IMR-90 (cell line): ENCODE measurements at regions not wholly inside any gene's neighbourhood (a gene's known extent, or its start where the extent isn't known, plus 50 kb on each side); places are given as distances from the start of the nearest gene placed in this dataset.

ENCODE experiments used
- ATAC-seq: fragments of 200-7000 bp; cut with Tn5 transposase; 2 replicates; pipeline ENCODE4 v1.9.1; 2020; ENCODE audit warnings: low read depth, mild to moderate bottlenecking, moderate library complexity
- BruUV-seq: library from RNA; stranded (reverse); fragments of 400-500 nt; replicated peaks from 2 replicates; lab custom pipeline; 2021; lab: Mats Ljungman, UMichigan
- CTCF ChIA-PET: fragments of 300-600 bp; formaldehyde crosslinking; extraction: SDS; loops from one replicate; lab custom pipeline; 2021; ENCODE audit warnings: antibody characterized with exemption; lab: Yijun Ruan, JAX
- POLR2A ChIA-PET: fragments of 300-600 bp; sonication (Branson Sonifier 250); formaldehyde crosslinking; loops from one replicate; lab custom pipeline; 2022; ENCODE audit warnings: antibody characterized with exemption; ENCODE audit not compliant: unreplicated experiment; lab: Charles Lee
- DNase-seq: peaks from one replicate; pipeline ENCODE4 v3.0.0; 2013
- H2AFZ ChIP-seq: replicated peaks from 2 replicates; pipeline ENCODE3; 2013; ENCODE audit warnings: low read length, mild to moderate bottlenecking; ENCODE audit not compliant: poor library complexity
- H2AK5ac ChIP-seq: 2 replicates; pipeline ENCODE4 v1.6.1; 2013; ENCODE audit warnings: low read depth, low read length, inconsistent platforms
- H2AK9ac ChIP-seq: replicated peaks from 2 replicates; pipeline ENCODE3; 2013; ENCODE audit warnings: mild to moderate bottlenecking, low read depth, low read length, moderate library complexity; ENCODE audit not compliant: poor library complexity
- H2BK120ac ChIP-seq: 2 replicates; pipeline ENCODE4 v1.6.1; 2013; ENCODE audit warnings: low read depth, low read length, inconsistent platforms
- H2BK15ac ChIP-seq: 3 replicates; pipeline ENCODE4 v1.6.1; 2013; ENCODE audit warnings: low read depth, low read length, inconsistent platforms
- H2BK20ac ChIP-seq: 2 replicates; pipeline ENCODE4 v1.6.1; 2013; ENCODE audit warnings: low read depth, mild to moderate bottlenecking, inconsistent platforms, low read length, moderate library complexity
- H2BK5ac ChIP-seq: 2 replicates; pipeline ENCODE4 v1.6.1; 2013; ENCODE audit warnings: mild to moderate bottlenecking, low read depth, low read length, inconsistent platforms; ENCODE audit not compliant: poor library complexity, severe bottlenecking
- H3K14ac ChIP-seq: replicated peaks from 2 replicates; pipeline ENCODE4 v1.6.1; 2013; ENCODE audit warnings: low read depth, low read length, inconsistent platforms
- H3K18ac ChIP-seq: 2 replicates; pipeline ENCODE4 v1.6.1; 2013; ENCODE audit warnings: low read depth, low read length, control low read depth
- H3K23ac ChIP-seq: 2 replicates; pipeline ENCODE4 v1.6.1; 2013; ENCODE audit warnings: low read depth, low read length, inconsistent platforms
- H3K27ac ChIP-seq: 2 replicates; pipeline ENCODE4 v1.5.1; 2013; ENCODE audit warnings: mild to moderate bottlenecking, control low read depth, low read length; ENCODE audit not compliant: insufficient read depth
- H3K27me3 ChIP-seq: 2 replicates; pipeline ENCODE4 v1.6.1; 2013; ENCODE audit warnings: low read length; ENCODE audit not compliant: control insufficient read depth, insufficient read depth
- H3K36me3 ChIP-seq: 2 replicates; pipeline ENCODE4 v1.6.1; 2013; ENCODE audit warnings: low read length, mixed read lengths; ENCODE audit not compliant: control insufficient read depth, insufficient read depth
- H3K4ac ChIP-seq: 2 replicates; pipeline ENCODE4 v1.6.1; 2013; ENCODE audit warnings: low read depth, low read length, inconsistent platforms
- H3K4me1 ChIP-seq: 2 replicates; pipeline ENCODE4 v1.6.1; 2013; ENCODE audit warnings: low read length, mixed read lengths; ENCODE audit not compliant: control insufficient read depth, insufficient read depth
- H3K4me2 ChIP-seq: 2 replicates; pipeline ENCODE4 v1.6.1; 2013; ENCODE audit warnings: low read depth, mild to moderate bottlenecking, control low read depth, low read length, moderate library complexity
- H3K4me3 ChIP-seq: 2 replicates; pipeline ENCODE4 v1.5.1; 2013; ENCODE audit warnings: low read depth, mild to moderate bottlenecking, control low read depth, low read length, moderate library complexity; ENCODE audit not compliant: insufficient read depth
- H3K56ac ChIP-seq: 2 replicates; pipeline ENCODE4 v1.6.1; 2013; ENCODE audit warnings: low read length, inconsistent platforms; ENCODE audit not compliant: insufficient read depth; ENCODE audit errors: extremely low read depth
- H3K79me1 ChIP-seq, 2 experiments: 2 replicates each; pipeline ENCODE4 v1.6.1; 2013; ENCODE audit warnings: low read length in 2 of 2, inconsistent platforms in 1 of 2, low read depth in 1 of 2
- H3K9ac ChIP-seq: 2 replicates; pipeline ENCODE4 v1.6.1; 2013; ENCODE audit warnings: low read depth, low read length, control low read depth
- H3K9me1 ChIP-seq: 2 replicates; pipeline ENCODE4 v1.6.1; 2013; ENCODE audit warnings: low read length, inconsistent platforms; ENCODE audit not compliant: insufficient read depth
- H3K9me3 ChIP-seq: 2 replicates; pipeline ENCODE4 v1.6.1; 2013; ENCODE audit warnings: low read length; ENCODE audit not compliant: control insufficient read depth, insufficient read depth
- H4K20me1 ChIP-seq: 2 replicates; pipeline ENCODE4 v1.6.1; 2013; ENCODE audit warnings: low read length, inconsistent platforms; ENCODE audit not compliant: insufficient read depth
- H4K5ac ChIP-seq: 2 replicates; pipeline ENCODE4 v1.6.1; 2013; ENCODE audit warnings: mild to moderate bottlenecking, low read depth, low read length, control low read depth
- H4K8ac ChIP-seq, 2 experiments: 2 replicates each; pipeline ENCODE4 v1.6.1; 2013; ENCODE audit warnings: low read depth in 2 of 2, low read length in 2 of 2, control low read depth in 1 of 2, inconsistent platforms in 1 of 2
- H4K91ac ChIP-seq: 2 replicates; pipeline ENCODE4 v1.6.1; 2013; ENCODE audit warnings: low read depth, low read length, inconsistent platforms; ENCODE audit not compliant: insufficient read depth
- CEBPB ChIP-seq: IDR thresholded peaks from 2 replicates; pipeline ENCODE4 v1.6.1; 2012; ENCODE audit warnings: low read depth, low read length, improper control_type of control experiment
- CHD1 ChIP-seq: IDR thresholded peaks from 2 replicates; pipeline ENCODE4 v1.6.1; 2012; ENCODE audit warnings: low read depth, low read length, improper control_type of control experiment
- CTCF ChIP-seq: conservative IDR thresholded peaks from 2 replicates; pipeline ENCODE4 v1.5.1; 2012; ENCODE audit warnings: mild to moderate bottlenecking, low read depth, low read length, improper control_type of control experiment
- MAFK ChIP-seq: IDR thresholded peaks from 2 replicates; pipeline ENCODE4 v1.6.1; 2012; ENCODE audit warnings: low read depth, low read length, improper control_type of control experiment
- MAZ ChIP-seq: IDR thresholded peaks from 2 replicates; pipeline ENCODE4 v1.6.1; 2012; ENCODE audit warnings: low read depth, mild to moderate bottlenecking, low read length, improper control_type of control experiment, moderate library complexity, borderline replicate concordance
- POLR2A ChIP-seq: IDR thresholded peaks from 2 replicates; pipeline ENCODE4 v1.6.1; 2012; ENCODE audit warnings: mild to moderate bottlenecking, low read depth, low read length
- RAD21 ChIP-seq: IDR thresholded peaks from 2 replicates; pipeline ENCODE4 v1.6.1; 2012; ENCODE audit warnings: low read length, improper control_type of control experiment
- SMC3 ChIP-seq: fragments of 150-350 bp; IDR thresholded peaks from 2 replicates; pipeline ENCODE4 v1.6.1; 2016; ENCODE audit warnings: low read depth, mild to moderate bottlenecking, antibody characterized with exemption, low read length, moderate library complexity
- dilution Hi-C: fragments of 300-500 bp; cut with HindIII; formaldehyde crosslinking; loops from one replicate; pipeline ENCODE4 v1.14.3; 2018; ENCODE audit warnings: low sequenced_read_pairs; ENCODE audit not compliant: unreplicated experiment
- in situ Hi-C: fragments of 300-500 bp; cut with MboI; formaldehyde crosslinking; loops from 3 replicates; pipeline ENCODE4 v1.14.3; 2019; ENCODE audit warnings: low sequenced_read_pairs, inconsistent platforms, mixed read lengths
- intact Hi-C: fragments of 100-400 bp; cut with micrococcal nuclease; formaldehyde crosslinking; loops from 2 replicates; pipeline ENCODE4 v1.10.0; 2022
- TF ChIP-seq, protein P1 (sequence below): fragments of 150-350 bp; IDR thresholded peaks from 2 replicates; pipeline ENCODE4 v1.6.1; 2016; ENCODE audit warnings: low read depth, mild to moderate bottlenecking, low read length, moderate library complexity, borderline replicate concordance

DNA sequence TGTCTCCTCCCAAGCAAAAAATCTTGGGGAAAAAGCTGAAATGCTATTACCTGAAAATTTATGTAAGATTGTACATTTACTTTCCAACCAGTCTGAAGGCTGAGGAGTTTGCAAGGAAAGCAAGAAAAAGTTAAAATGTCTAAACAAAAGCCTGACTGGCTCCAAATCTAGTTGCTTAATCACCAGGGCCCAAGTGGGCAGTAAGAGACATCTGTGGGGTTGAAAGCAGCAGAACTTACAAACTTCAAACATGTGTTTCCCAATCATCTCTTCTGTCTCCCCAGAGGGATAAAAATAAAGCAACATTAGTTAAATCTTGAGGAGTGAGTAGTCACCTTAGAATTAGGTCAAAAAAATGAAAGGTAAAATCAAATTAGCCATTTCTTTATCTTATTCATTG, 98.6 kb downstream of the OGFRL1 start:
- Histone ChIP-seq H3K36me3 (0 out of 2 replicates have a peak, but pooled peaks cover 3% of the 10 kb centered on the region), H3K4ac (no peak overlapping the region), H2AK9ac (no peak overlapping the region), H3K27me3 (no peaks in the 10 kb centered on the region), H3K9me3 (no peaks in the 10 kb centered on the region), H3K27ac (no peak overlapping the region), H3K4me1 (peaks cover 16% of the 10 kb centered on the region), H2BK5ac (peak overlapping the region; percentile 3), H3K4me3 (no peak overlapping the region), H4K91ac (no peak overlapping the region), H3K9me1 (peaks cover 7% of the 10 kb centered on the region), H3K18ac (no peak overlapping the region), H4K8ac (no peak overlapping the region), H3K79me1 (peaks cover 28 to 46% of the 10 kb centered on the region in 2 experiments), H3K56ac (no peak overlapping the region), H2BK120ac (no peak overlapping the region), H2BK20ac (0 out of 2 replicates have a peak overlapping the region, but pooled peaks have one; percentile 27), H3K23ac (no peak overlapping the region), H3K4me2 (no peak overlapping the region; the same call in 1 of the 2 replicates), H4K5ac (no peak overlapping the region), H2AFZ (no peak overlapping the region), H3K9ac (no peak overlapping the region), H2AK5ac (no peak overlapping the region), H3K14ac (no peak overlapping the region), H2BK15ac (no peak overlapping the region), H4K20me1 (no peaks in the 10 kb centered on the region)
- in situ Hi-C loops, result loop anchor here (5.0 to 25.0 kb wide), 2 partner anchors 125 to 700 kb away; no protein-coding TSS in a partner anchor
- CTCF ChIA-PET, result no interaction called here
- peak; percentile 78 for DNase-seq
- intact Hi-C loops, result no loop called here
- dilution Hi-C loops, result no loop called here
- POLR2A ChIA-PET, result no interaction called here
- BruUV-seq, result no TSS peak
- no peak for TF ChIP-seq MAFK
- TF ChIP-seq RAD21, result no peak
- TF ChIP-seq CEBPB, result peak; percentile 86
- no peak for TF ChIP-seq CTCF
- TF ChIP-seq MAZ, result no peak
- TF ChIP-seq, protein P1, sequence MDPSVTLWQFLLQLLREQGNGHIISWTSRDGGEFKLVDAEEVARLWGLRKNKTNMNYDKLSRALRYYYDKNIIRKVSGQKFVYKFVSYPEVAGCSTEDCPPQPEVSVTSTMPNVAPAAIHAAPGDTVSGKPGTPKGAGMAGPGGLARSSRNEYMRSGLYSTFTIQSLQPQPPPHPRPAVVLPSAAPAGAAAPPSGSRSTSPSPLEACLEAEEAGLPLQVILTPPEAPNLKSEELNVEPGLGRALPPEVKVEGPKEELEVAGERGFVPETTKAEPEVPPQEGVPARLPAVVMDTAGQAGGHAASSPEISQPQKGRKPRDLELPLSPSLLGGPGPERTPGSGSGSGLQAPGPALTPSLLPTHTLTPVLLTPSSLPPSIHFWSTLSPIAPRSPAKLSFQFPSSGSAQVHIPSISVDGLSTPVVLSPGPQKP, result no peak
- peak; percentile 18; the same call in 1 of the 2 replicates for TF ChIP-seq SMC3
- no peak for TF ChIP-seq CHD1
- TF ChIP-seq POLR2A, result no peak
- peak; percentile 68 for ATAC-seq
